Common myeloid progenitor, CD34-positive (primary cell): ENCODE measurements at regions not wholly inside any gene's neighbourhood (a gene's known extent, or its start where the extent isn't known, plus 50 kb on each side); places are given as distances from the start of the nearest gene placed in this dataset.

Experiments used
- CTCF ChIA-PET: fragments of 350-600 bp; sonication (Branson Sonifier 250); formaldehyde crosslinking; loops from one replicate; lab custom pipeline; 2021; ENCODE audit warnings: antibody characterized with exemption; lab: Charles Lee
- POLR2A ChIA-PET: fragments of 350-600 bp; sonication (Branson Sonifier 250); formaldehyde crosslinking; loops from one replicate; lab custom pipeline; 2021; ENCODE audit warnings: antibody characterized with exemption; lab: Charles Lee
- DNase-seq, 3 donors: peaks; one replicate each; pipeline versions ENCODE4 v3.0.0 to v3.0.0-alpha.2; 2013
- H3K27ac ChIP-seq, 2 experiments: 1 replicate in 1 of 2; 2 replicates in 1 of 2; pipeline ENCODE4 v1.7.0; 2013; ENCODE audit warnings: inconsistent platforms in 2 of 2, low read length in 2 of 2, mild to moderate bottlenecking in 2 of 2, low read depth in 1 of 2, moderate library complexity in 1 of 2; ENCODE audit not compliant: severe bottlenecking in 2 of 2, insufficient read depth in 1 of 2, poor library complexity in 1 of 2
- H3K27me3 ChIP-seq, 5 experiments: replicated peaks in 2 of 5; 1 replicate in 3 of 5; 2 replicates in 2 of 5; pipeline versions ENCODE4 v1.6.1 to v1.7.0; 2013; ENCODE audit warnings: low read length in 4 of 5, mild to moderate bottlenecking in 2 of 5, moderate library complexity in 2 of 5, inconsistent platforms in 1 of 5; ENCODE audit not compliant: insufficient read depth in 5 of 5, control insufficient read depth in 4 of 5
- H3K36me3 ChIP-seq, 4 experiments: 1 replicate in 2 of 4; 2 replicates in 2 of 4; pipeline versions ENCODE4 v1.6.1 to v1.7.0; 2013; ENCODE audit warnings: low read length in 3 of 4, control low read depth in 1 of 4, mild to moderate bottlenecking in 1 of 4; ENCODE audit not compliant: control insufficient read depth in 4 of 4, insufficient read depth in 4 of 4
- H3K4me1 ChIP-seq, 4 experiments: 1 replicate in 3 of 4; 2 replicates in 1 of 4; pipeline versions ENCODE4 v1.6.1 to v1.7.1; 2013; ENCODE audit warnings: low read length in 3 of 4, mild to moderate bottlenecking in 3 of 4, control low read depth in 1 of 4, inconsistent platforms in 1 of 4, moderate library complexity in 1 of 4; ENCODE audit not compliant: control insufficient read depth in 4 of 4, insufficient read depth in 4 of 4; ENCODE audit errors: control extremely low read depth in 1 of 4
- H3K4me3 ChIP-seq, 7 experiments: 1 replicate in 4 of 7; 2 replicates in 3 of 7; pipeline versions ENCODE4 v1.5.1 to v1.7.0; 2013; ENCODE audit warnings: mild to moderate bottlenecking in 7 of 7, low read length in 6 of 7, moderate library complexity in 6 of 7, inconsistent platforms in 2 of 7, low read depth in 2 of 7, control low read depth in 1 of 7; ENCODE audit not compliant: insufficient read depth in 4 of 7, control insufficient read depth in 1 of 7; ENCODE audit errors: extremely low read depth in 1 of 7
- H3K9me3 ChIP-seq, 5 experiments: 1 replicate in 4 of 5; 2 replicates in 1 of 5; pipeline versions ENCODE4 v1.6.1 to v1.7.1; 2013; ENCODE audit warnings: low read length in 4 of 5, mild to moderate bottlenecking in 2 of 5, inconsistent platforms in 1 of 5, low read depth in 1 of 5, moderate library complexity in 1 of 5; ENCODE audit not compliant: control insufficient read depth in 4 of 5, insufficient read depth in 2 of 5; ENCODE audit errors: control extremely low read depth in 1 of 5
- WGBS: methylation state at CpG from one replicate; pipeline ENCODE4 v1.1.5; 2013; ENCODE audit not compliant: insufficient coverage; 5-methylcytosine and 5-hydroxymethylcytosine counted together

GRCh38 chr17:49916854-49917515 is 52.0 kb upstream of the DLX4 start:
- no peak for DNase-seq
- Histone ChIP-seq H3K27me3 (peaks cover 0 to 51% (median 24%) of the 10 kb centered on the region in 5 experiments), H3K27ac (no peak overlapping the region), H3K36me3 (no peaks in the 10 kb centered on the region), H3K9me3 (no peaks in the 10 kb centered on the region), H3K4me1 (no peaks in the 10 kb centered on the region), H3K4me3 (no peak overlapping the region)
- POLR2A ChIA-PET, result interaction anchor here (1.1 kb wide), 1 partner anchor 60 kb away, joined by 3 read pairs; no protein-coding TSS in a partner anchor
- CTCF ChIA-PET, result interaction anchor here (1.2 to 4.9 kb wide), 2 partner anchors 17 to 80 kb away, joined by 3 to 25 read pairs; partner anchors contain the start of gene DLX3
- WGBS, result 87% methylated on average over 10 of the region's 13 CpGs

DNA sequence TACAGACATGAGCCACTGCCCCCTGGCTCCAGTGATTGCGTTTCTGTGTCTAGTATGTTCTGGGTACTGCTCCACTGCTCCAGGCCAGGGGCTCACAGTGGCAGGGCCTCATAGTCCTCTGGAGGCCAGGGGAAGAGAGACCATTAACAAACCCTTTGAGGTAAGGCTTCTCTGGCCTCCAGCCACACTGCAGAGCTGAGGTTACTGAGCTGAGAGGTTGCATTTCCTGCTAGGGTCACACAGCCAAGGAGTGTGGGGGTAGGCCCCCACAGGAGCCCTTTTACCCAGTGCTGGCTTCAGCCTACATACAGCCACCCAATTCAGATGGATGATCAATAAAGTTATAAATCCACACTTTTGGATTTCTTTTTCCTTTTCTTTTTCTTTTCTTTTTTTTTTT is 50.4 kb upstream of the DLX4 start:
- Histone ChIP-seq H3K4me3 (no peak overlapping the region), H3K27me3 (peaks cover 0 to 35% (median 21%) of the 10 kb centered on the region in 5 experiments), H3K9me3 (no peaks in the 10 kb centered on the region), H3K36me3 (no peaks in the 10 kb centered on the region), H3K27ac (no peak overlapping the region), H3K4me1 (no peaks in the 10 kb centered on the region)
- CTCF ChIA-PET, result interaction anchor here (1.3 to 4.9 kb wide), 2 partner anchors 18 to 78 kb away, joined by 3 to 25 read pairs; partner anchors contain the start of gene DLX3
- no peak for DNase-seq
- POLR2A ChIA-PET, result no interaction called here
- WGBS, result 100% methylated on average over 1 of the region's 1 CpG
